Activated naive CD8-positive, alpha-beta T cell treated with anti-CD3 and anti-CD28 coated beads, Interleukin-2, amount 10 ng/mL, durations not matched to agents 7 days and 5 days (primary cell): ENCODE measurements at regions not wholly inside any gene's neighbourhood (a gene's known extent, or its start where the extent isn't known, plus 50 kb on each side); places are given as distances from the start of the nearest gene placed in this dataset.

ENCODE experiments used
- ATAC-seq: fragments of 150-1000 bp; cut with Tn5 transposase; one replicate; pipeline ENCODE4 v1.10.0; 2021; ENCODE audit warnings: low read depth, moderate library complexity
- POLR2A ChIA-PET: fragments of 350-600 bp; sonication (Branson Sonifier 250); formaldehyde crosslinking; loops from one replicate; lab custom pipeline; 2021; ENCODE audit warnings: antibody characterized with exemption; lab: Charles Lee
- DNase-seq: peaks from one replicate; pipeline ENCODE4 v3.0.0; 2021
- H3K27ac Mint-ChIP-seq: one replicate; pipeline ENCODE4 v1.8.0; 2022; ENCODE audit warnings: mild to moderate bottlenecking, mixed read lengths
- H3K27me3 Mint-ChIP-seq: one replicate; pipeline ENCODE4 v1.8.0; 2022; ENCODE audit warnings: mild to moderate bottlenecking, moderate library complexity, mixed read lengths
- H3K36me3 Mint-ChIP-seq: one replicate; pipeline ENCODE4 v1.8.0; 2021; ENCODE audit warnings: mild to moderate bottlenecking, mixed read lengths
- H3K4me1 Mint-ChIP-seq: one replicate; pipeline ENCODE4 v1.8.0; 2021; ENCODE audit warnings: mixed read lengths
- H3K4me3 Mint-ChIP-seq: one replicate; pipeline ENCODE4 v1.8.0; 2022; ENCODE audit warnings: mild to moderate bottlenecking, moderate library complexity, mixed read lengths
- H3K9me3 Mint-ChIP-seq: one replicate; pipeline ENCODE4 v1.8.0; 2021; ENCODE audit warnings: mixed read lengths

- H3K36me3 Mint-ChIP-seq, result no peaks in the 10 kb centered on the region
- H3K27ac Mint-ChIP-seq, result no peak overlapping the region
- H3K4me1 Mint-ChIP-seq, result no peaks in the 10 kb centered on the region
- peaks cover 2% of the 10 kb centered on the region for H3K9me3 Mint-ChIP-seq
- no peak for ATAC-seq
- H3K4me3 Mint-ChIP-seq, result no peak overlapping the region
- POLR2A ChIA-PET, result no interaction called here
- H3K27me3 Mint-ChIP-seq, result no peaks in the 10 kb centered on the region
- DNase-seq, result no peak
Measured at GRCh38 chr4:137661693-137662092, 129.4 kb upstream of the PCDH18 start.

GRCh38 chr4:137660211-137660610 is 127.9 kb upstream of the PCDH18 start:
- POLR2A ChIA-PET, result no interaction called here
- DNase-seq (no peak), ATAC-seq (no peak)
- Mint-ChIP-seq H3K36me3 (no peaks in the 10 kb centered on the region), H3K27ac (no peak overlapping the region), H3K4me1 (no peaks in the 10 kb centered on the region), H3K4me3 (no peak overlapping the region), H3K27me3 (no peaks in the 10 kb centered on the region), H3K9me3 (peaks cover 2% of the 10 kb centered on the region)

GRCh38 chr4:137659431-137659830 is 127.1 kb upstream of the PCDH18 start:
- Mint-ChIP-seq H3K4me3 (no peak overlapping the region), H3K27me3 (no peaks in the 10 kb centered on the region), H3K27ac (no peak overlapping the region), H3K4me1 (no peaks in the 10 kb centered on the region), H3K9me3 (peaks cover 2% of the 10 kb centered on the region), H3K36me3 (no peaks in the 10 kb centered on the region)
- DNase-seq (no peak), ATAC-seq (no peak)
- POLR2A ChIA-PET, result no interaction called here

- H3K27me3 Mint-ChIP-seq, result no peaks in the 10 kb centered on the region
- no peaks in the 10 kb centered on the region for H3K36me3 Mint-ChIP-seq
- H3K4me1 Mint-ChIP-seq, result no peaks in the 10 kb centered on the region
- H3K27ac Mint-ChIP-seq, result no peak overlapping the region
- POLR2A ChIA-PET, result no interaction called here
- ATAC-seq (no peak), DNase-seq (no peak)
- peaks cover 2% of the 10 kb centered on the region for H3K9me3 Mint-ChIP-seq
- no peak overlapping the region for H3K4me3 Mint-ChIP-seq
Measured at GRCh38 chr4:137656661-137657060, 124.4 kb upstream of the PCDH18 start.

- Mint-ChIP-seq H3K36me3 (no peaks in the 10 kb centered on the region), H3K4me1 (no peaks in the 10 kb centered on the region), H3K4me3 (no peak overlapping the region), H3K9me3 (peaks cover 2% of the 10 kb centered on the region), H3K27ac (no peak overlapping the region), H3K27me3 (no peaks in the 10 kb centered on the region)
- ATAC-seq, result no peak
- POLR2A ChIA-PET, result no interaction called here
- DNase-seq, result no peak
Measured at GRCh38 chr4:137655302-137655701, 123.0 kb upstream of the PCDH18 start.

GRCh38 chr4:137651128-137651527 is 118.8 kb upstream of the PCDH18 start:
- Mint-ChIP-seq H3K4me3 (no peak overlapping the region), H3K9me3 (no peaks in the 10 kb centered on the region), H3K27ac (no peak overlapping the region), H3K27me3 (no peaks in the 10 kb centered on the region), H3K36me3 (no peaks in the 10 kb centered on the region), H3K4me1 (no peaks in the 10 kb centered on the region)
- no peak for ATAC-seq
- POLR2A ChIA-PET, result no interaction called here
- no peak for DNase-seq

- ATAC-seq, result no peak
- Mint-ChIP-seq H3K4me3 (no peak overlapping the region), H3K27ac (no peak overlapping the region), H3K9me3 (no peaks in the 10 kb centered on the region), H3K36me3 (no peaks in the 10 kb centered on the region), H3K4me1 (no peaks in the 10 kb centered on the region), H3K27me3 (no peaks in the 10 kb centered on the region)
- DNase-seq, result no peak
- POLR2A ChIA-PET, result no interaction called here
Measured at GRCh38 chr4:137649711-137650450, 117.6 kb upstream of the PCDH18 start.

GRCh38 chr4:137648531-137648930 is 116.2 kb upstream of the PCDH18 start:
- Mint-ChIP-seq H3K4me1 (no peaks in the 10 kb centered on the region), H3K36me3 (no peaks in the 10 kb centered on the region), H3K4me3 (no peak overlapping the region), H3K27me3 (no peaks in the 10 kb centered on the region), H3K27ac (no peak overlapping the region), H3K9me3 (peaks cover 2% of the 10 kb centered on the region)
- ATAC-seq, result no peak
- no peak for DNase-seq
- POLR2A ChIA-PET, result no interaction called here

- ATAC-seq, result no peak
- no peak for DNase-seq
- POLR2A ChIA-PET, result no interaction called here
- H3K4me3 Mint-ChIP-seq, result no peak overlapping the region
- peaks cover 2% of the 10 kb centered on the region for H3K9me3 Mint-ChIP-seq
- no peaks in the 10 kb centered on the region for H3K4me1 Mint-ChIP-seq
- H3K36me3 Mint-ChIP-seq, result no peaks in the 10 kb centered on the region
- H3K27ac Mint-ChIP-seq, result no peak overlapping the region
- H3K27me3 Mint-ChIP-seq, result no peaks in the 10 kb centered on the region
Measured at GRCh38 chr4:137647375-137647774, 115.1 kb upstream of the PCDH18 start.

- Mint-ChIP-seq H3K9me3 (peaks cover 2% of the 10 kb centered on the region), H3K4me1 (no peaks in the 10 kb centered on the region), H3K4me3 (no peak overlapping the region), H3K36me3 (no peaks in the 10 kb centered on the region), H3K27ac (no peak overlapping the region), H3K27me3 (no peaks in the 10 kb centered on the region)
- no peak for DNase-seq
- ATAC-seq, result no peak
- POLR2A ChIA-PET, result no interaction called here
Measured at GRCh38 chr4:137644201-137644600, 111.9 kb upstream of the PCDH18 start.

GRCh38 chr4:137641544-137641943 is 109.2 kb upstream of the PCDH18 start:
- H3K9me3 Mint-ChIP-seq, result peaks cover 2% of the 10 kb centered on the region
- H3K36me3 Mint-ChIP-seq, result no peaks in the 10 kb centered on the region
- POLR2A ChIA-PET, result no interaction called here
- no peaks in the 10 kb centered on the region for H3K4me1 Mint-ChIP-seq
- H3K4me3 Mint-ChIP-seq, result no peak overlapping the region
- no peak for DNase-seq
- no peak for ATAC-seq
- no peaks in the 10 kb centered on the region for H3K27me3 Mint-ChIP-seq
- H3K27ac Mint-ChIP-seq, result no peak overlapping the region

- DNase-seq (no peak), ATAC-seq (no peak)
- no peak overlapping the region for H3K4me3 Mint-ChIP-seq
- no peaks in the 10 kb centered on the region for H3K27me3 Mint-ChIP-seq
- H3K27ac Mint-ChIP-seq, result no peak overlapping the region
- POLR2A ChIA-PET, result no interaction called here
- H3K9me3 Mint-ChIP-seq, result peaks cover 2% of the 10 kb centered on the region
- H3K4me1 Mint-ChIP-seq, result no peaks in the 10 kb centered on the region
- H3K36me3 Mint-ChIP-seq, result no peaks in the 10 kb centered on the region
Measured at GRCh38 chr4:137640838-137641158, 108.5 kb upstream of the PCDH18 start.

- Mint-ChIP-seq H3K4me1 (no peaks in the 10 kb centered on the region), H3K9me3 (peaks cover 2% of the 10 kb centered on the region), H3K27ac (no peak overlapping the region), H3K27me3 (no peaks in the 10 kb centered on the region), H3K4me3 (no peak overlapping the region), H3K36me3 (no peaks in the 10 kb centered on the region)
- no peak for ATAC-seq
- POLR2A ChIA-PET, result no interaction called here
- no peak for DNase-seq
Measured at GRCh38 chr4:137640156-137640837, 108.0 kb upstream of the PCDH18 start.

GRCh38 chr4:137638934-137639333 is 106.6 kb upstream of the PCDH18 start:
- Mint-ChIP-seq H3K9me3 (no peaks in the 10 kb centered on the region), H3K27ac (no peak overlapping the region), H3K4me1 (no peaks in the 10 kb centered on the region), H3K36me3 (no peaks in the 10 kb centered on the region), H3K27me3 (no peaks in the 10 kb centered on the region), H3K4me3 (no peak overlapping the region)
- DNase-seq (no peak), ATAC-seq (no peak)
- POLR2A ChIA-PET, result no interaction called here
